ENCODE measurements at regions not wholly inside any gene's neighbourhood (a gene's known extent, or its start where the extent isn't known, plus 50 kb on each side); places are given as distances from the start of the nearest gene placed in this dataset.

- H3K4me1 ChIP-seq (ENCODE audit: control insufficient read depth in 4 of 4, insufficient read depth in 4 of 4, low read length in 3 of 4): peaks cover 3 to 12% (median 5%) of the 10 kb centered on the region in 4 donors
- no peak overlapping the region for H3K27ac ChIP-seq (ENCODE audit: low read depth in 1 of 2, low read length in 2 of 2)
- no peaks in the 10 kb centered on the region for H3K36me3 ChIP-seq (ENCODE audit: control insufficient read depth in 4 of 4, insufficient read depth in 3 of 4, low read depth in 1 of 4, low read length in 3 of 4)
- DNase-seq (ENCODE audit: low spot score): no peak
- no peaks in the 10 kb centered on the region for H3K27me3 ChIP-seq (ENCODE audit: control insufficient read depth in 4 of 4, insufficient read depth in 4 of 4, low read length in 3 of 4)
- WGBS: 14% methylated on average over 29 of the region's 29 CpGs
- H3K9me3 ChIP-seq (ENCODE audit: control insufficient read depth in 4 of 4, low read length in 3 of 4): no peaks in the 10 kb centered on the region
- H3K9ac ChIP-seq (ENCODE audit: low read depth in 1 of 2, low read length in 2 of 2): no peak overlapping the region
- TF ChIP-seq JUND (IDR thresholded peaks at IDR 0.05): no peak
- TF ChIP-seq, protein P1, sequence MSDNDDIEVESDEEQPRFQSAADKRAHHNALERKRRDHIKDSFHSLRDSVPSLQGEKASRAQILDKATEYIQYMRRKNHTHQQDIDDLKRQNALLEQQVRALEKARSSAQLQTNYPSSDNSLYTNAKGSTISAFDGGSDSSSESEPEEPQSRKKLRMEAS (IDR thresholded peaks at IDR 0.05): no peak
- no peak for TF ChIP-seq RXRA (IDR thresholded peaks at IDR 0.05)
- peak overlapping the region in 1 of 3 donors; percentile 45 for H3K4me3 ChIP-seq (ENCODE audit: low read depth in 1 of 3, low read length in 3 of 3)
Observed at GRCh38 chr1:201740086-201740541, 88.8 kb upstream of the IPO9 start.

GRCh38 chr1:201740670-201741111 is 88.3 kb upstream of the IPO9 start:
- Histone ChIP-seq H3K27me3 (ENCODE audit: control insufficient read depth in 4 of 4, insufficient read depth in 4 of 4, low read length in 3 of 4) (no peaks in the 10 kb centered on the region), H3K4me3 (ENCODE audit: low read depth in 1 of 3, low read length in 3 of 3) (no peak overlapping the region), H3K27ac (ENCODE audit: low read depth in 1 of 2, low read length in 2 of 2) (no peak overlapping the region), H3K9ac (ENCODE audit: low read depth in 1 of 2, low read length in 2 of 2) (no peak overlapping the region), H3K36me3 (ENCODE audit: control insufficient read depth in 4 of 4, insufficient read depth in 3 of 4, low read depth in 1 of 4, low read length in 3 of 4) (no peaks in the 10 kb centered on the region), H3K4me1 (ENCODE audit: control insufficient read depth in 4 of 4, insufficient read depth in 4 of 4, low read length in 3 of 4) (peaks cover 3 to 12% (median 5%) of the 10 kb centered on the region in 4 donors), H3K9me3 (ENCODE audit: control insufficient read depth in 4 of 4, low read length in 3 of 4) (no peaks in the 10 kb centered on the region)
- 47% methylated on average over 9 of the region's 9 CpGs for WGBS
- DNase-seq (ENCODE audit: low spot score): no peak
- TF ChIP-seq GABPA (IDR thresholded peaks at IDR 0.05 in 1 of 2, conservative IDR thresholded peaks at IDR 0.05 in 1 of 2) (no peak), NR2F2 (IDR thresholded peaks at IDR 0.05) (no peak), TAF1 (conservative IDR thresholded peaks at IDR 0.05) (no peak), RXRA (IDR thresholded peaks at IDR 0.05) (no peak), CTCF (IDR thresholded peaks at IDR 0.05; ENCODE audit: low read depth, low read length, missing input control) (no peak), REST (IDR thresholded peaks at IDR 0.05) (no peak), HNF4A (conservative IDR thresholded peaks at IDR 0.05) (no peak), SP1 (IDR thresholded peaks at IDR 0.05) (no peak), FOXA1 (IDR thresholded peaks at IDR 0.05) (no peak)

- 72% methylated on average over 3 of the region's 3 CpGs for WGBS
- Histone ChIP-seq H3K27ac (ENCODE audit: low read depth in 1 of 2, low read length in 2 of 2) (no peak overlapping the region), H3K9ac (ENCODE audit: low read depth in 1 of 2, low read length in 2 of 2) (no peak overlapping the region), H3K27me3 (ENCODE audit: control insufficient read depth in 4 of 4, insufficient read depth in 4 of 4, low read length in 3 of 4) (no peaks in the 10 kb centered on the region), H3K36me3 (ENCODE audit: control insufficient read depth in 4 of 4, insufficient read depth in 3 of 4, low read depth in 1 of 4, low read length in 3 of 4) (no peaks in the 10 kb centered on the region), H3K9me3 (ENCODE audit: control insufficient read depth in 4 of 4, low read length in 3 of 4) (no peaks in the 10 kb centered on the region), H3K4me1 (ENCODE audit: control insufficient read depth in 4 of 4, insufficient read depth in 4 of 4, low read length in 3 of 4) (peaks cover 3 to 12% (median 5%) of the 10 kb centered on the region in 4 donors), H3K4me3 (ENCODE audit: low read depth in 1 of 3, low read length in 3 of 3) (no peak overlapping the region)
- DNase-seq (ENCODE audit: low spot score): no peak
- no peak for TF ChIP-seq HNF4A (conservative IDR thresholded peaks at IDR 0.05)
- TF ChIP-seq GABPA (IDR thresholded peaks at IDR 0.05 in 1 of 2, conservative IDR thresholded peaks at IDR 0.05 in 1 of 2): no peak
- TF ChIP-seq RXRA (IDR thresholded peaks at IDR 0.05): no peak
- TF ChIP-seq RAD21 (IDR thresholded peaks at IDR 0.05): no peak
- TF ChIP-seq, protein P1 (IDR thresholded peaks at IDR 0.05): no peak
- no peak for TF ChIP-seq TAF1 (conservative IDR thresholded peaks at IDR 0.05)
- TF ChIP-seq ZBTB33 (IDR thresholded peaks at IDR 0.05): no peak
- TF ChIP-seq EGR1 (IDR thresholded peaks at IDR 0.05; ENCODE audit: low read depth in 2 of 2): no peak
- no peak for TF ChIP-seq HNF4G (IDR thresholded peaks at IDR 0.05)
- no peak for TF ChIP-seq ATF3 (IDR thresholded peaks at IDR 0.05)
- TF ChIP-seq YY1 (IDR thresholded peaks at IDR 0.05): no peak
- no peak for TF ChIP-seq JUND (IDR thresholded peaks at IDR 0.05)
Observed at GRCh38 chr1:201741763-201742342, 87.1 kb upstream of the IPO9 start.

Data from liver (tissue), 8 donors.